B cell (primary cell): ENCODE measurements at regions not wholly inside any gene's neighbourhood (a gene's known extent, or its start where the extent isn't known, plus 50 kb on each side); places are given as distances from the start of the nearest gene placed in this dataset.

Experiments used
- ATAC-seq: fragments of 200-7000 bp; cut with Tn5 transposase; one replicate; pipeline ENCODE4 v1.10.0; 2021; ENCODE audit warnings: low read depth, mild to moderate bottlenecking, moderate number of reproducible peaks, moderate library complexity
- CTCF ChIA-PET: fragments of 350-600 bp; sonication (Branson Sonifier 250); formaldehyde crosslinking; loops from one replicate; lab custom pipeline; 2021; ENCODE audit warnings: antibody characterized with exemption, inconsistent platforms; lab: Charles Lee
- POLR2A ChIA-PET: fragments of 350-600 bp; sonication (Branson Sonifier 250); formaldehyde crosslinking; loops from one replicate; lab custom pipeline; 2021; ENCODE audit warnings: antibody characterized with exemption; lab: Charles Lee
- DNase-seq: peaks from one replicate; pipeline ENCODE4 v3.0.0; 2013
- H2AFZ ChIP-seq: 2 replicates; pipeline ENCODE4 v1.6.1; 2012; ENCODE audit warnings: mild to moderate bottlenecking, low read depth, low read length; ENCODE audit not compliant: insufficient read depth, poor library complexity, severe bottlenecking
- H3K27ac ChIP-seq, 2 donors: 1 replicate in 1 of 2; 2 replicates in 1 of 2; pipeline ENCODE4 v1.5.1; 2012 to 2013; ENCODE audit warnings: low read length in 2 of 2, mild to moderate bottlenecking in 2 of 2, moderate library complexity in 1 of 2
- H3K27me3 ChIP-seq, 4 experiments: fragments of 200-600 bp in 1 of 4; sonication (generic) in 1 of 4; replicated peaks in 1 of 4; 1 replicate in 2 of 4; 2 replicates in 2 of 4; pipeline versions ENCODE4 v1.6.1 to v1.7.0; 2013 to 2016; ENCODE audit warnings: low read length in 3 of 4, mild to moderate bottlenecking in 2 of 4, mixed read lengths in 1 of 4, moderate library complexity in 1 of 4; ENCODE audit not compliant: insufficient read depth in 4 of 4, control insufficient read depth in 3 of 4; ENCODE audit errors: control extremely low read depth in 1 of 4
- H3K36me3 ChIP-seq, 2 experiments: replicated peaks in 1 of 2; 1 replicate in 1 of 2; 2 replicates in 1 of 2; pipeline versions ENCODE4 v1.6.1 to v1.7.1; 2013; ENCODE audit warnings: low read length in 1 of 2; ENCODE audit not compliant: insufficient read depth in 2 of 2, control insufficient read depth in 1 of 2; ENCODE audit errors: control extremely low read depth in 1 of 2, extremely low read depth in 1 of 2
- H3K4me1 ChIP-seq, 2 donors: fragments of 200-600 bp in 1 of 2; sonication (generic) in 1 of 2; 1 replicate in 1 of 2; 2 replicates in 1 of 2; pipeline versions ENCODE4 v1.5.1 to v1.6.1; 2013 to 2017; ENCODE audit warnings: low read length in 2 of 2; ENCODE audit not compliant: control insufficient read depth in 2 of 2, insufficient read depth in 2 of 2
- H3K4me2 ChIP-seq: replicated peaks from 2 replicates; pipeline ENCODE3; 2012; ENCODE audit warnings: mild to moderate bottlenecking, low read depth, low read length; ENCODE audit not compliant: poor library complexity, severe bottlenecking
- H3K4me3 ChIP-seq, 5 experiments: fragments of 200-600 bp in 1 of 5; sonication (generic) in 1 of 5; 1 replicate in 3 of 5; 2 replicates in 2 of 5; pipeline versions ENCODE4 v1.5.1 to v1.7.0; 2011 to 2016; ENCODE audit warnings: low read length in 4 of 5, mild to moderate bottlenecking in 4 of 5, low read depth in 2 of 5, control low read depth in 1 of 5, moderate library complexity in 1 of 5; ENCODE audit not compliant: insufficient read depth in 1 of 5; ENCODE audit errors: control extremely low read depth in 1 of 5, extremely low read depth in 1 of 5
- H3K79me2 ChIP-seq: fragments of 200-600 bp; sonication (generic); one replicate; pipeline ENCODE4 v1.6.0; 2016; ENCODE audit warnings: low read length; ENCODE audit not compliant: control insufficient read depth, insufficient read depth
- H3K9ac ChIP-seq: fragments of 200-600 bp; sonication (generic); 2 replicates; pipeline ENCODE4 v1.6.1; 2017; ENCODE audit warnings: mild to moderate bottlenecking, low read length, moderate library complexity
- H3K9me3 ChIP-seq, 3 donors: one replicate each; pipeline versions ENCODE4 v1.6.1 to v1.7.1; 2013; ENCODE audit warnings: low read length in 2 of 3; ENCODE audit not compliant: control insufficient read depth in 2 of 3, insufficient read depth in 1 of 3; ENCODE audit errors: control extremely low read depth in 1 of 3
- H4K20me1 ChIP-seq: 2 replicates; pipeline ENCODE4 v1.6.0; 2012; ENCODE audit warnings: mild to moderate bottlenecking, low read length; ENCODE audit not compliant: insufficient read depth, control insufficient read depth, poor library complexity, severe bottlenecking
- H3K27ac Mint-ChIP-seq: one replicate; pipeline ENCODE4 v1.8.0; 2021; ENCODE audit warnings: mixed read lengths
- H3K27me3 Mint-ChIP-seq: one replicate; pipeline ENCODE4 v1.8.0; 2021; ENCODE audit warnings: mixed read lengths
- H3K4me1 Mint-ChIP-seq: one replicate; pipeline ENCODE4 v1.8.0; 2021; ENCODE audit warnings: mixed read lengths
- H3K4me3 Mint-ChIP-seq: one replicate; pipeline ENCODE4 v1.8.0; 2021; ENCODE audit warnings: mixed read lengths
- H3K9me3 Mint-ChIP-seq: one replicate; pipeline ENCODE4 v1.8.0; 2022; ENCODE audit warnings: mixed read lengths; ENCODE audit not compliant: insufficient read depth
- CTCF ChIP-seq: fragments of 200-600 bp; IDR thresholded peaks from one replicate; pipeline ENCODE4 v1.8.0; 2022; ENCODE audit warnings: antibody characterized with exemption, mild to moderate bottlenecking
- EZH2 ChIP-seq: IDR thresholded peaks from 2 replicates; pipeline ENCODE4 v1.6.1; 2012; ENCODE audit warnings: borderline replicate concordance, low read depth, mild to moderate bottlenecking, moderate library complexity, low read length; ENCODE audit not compliant: insufficient read depth, poor library complexity, severe bottlenecking
- WGBS: methylation state at CpG from one replicate; pipeline ENCODE4 v1.1.5; 2013; ENCODE audit warnings: missing lambda C conversion rate; ENCODE audit not compliant: insufficient coverage; 5-methylcytosine and 5-hydroxymethylcytosine counted together
- intact Hi-C: fragments of 100-400 bp; cut with micrococcal nuclease; formaldehyde crosslinking; loops from one replicate; pipeline ENCODE4 v1.10.0; 2022

DNA sequence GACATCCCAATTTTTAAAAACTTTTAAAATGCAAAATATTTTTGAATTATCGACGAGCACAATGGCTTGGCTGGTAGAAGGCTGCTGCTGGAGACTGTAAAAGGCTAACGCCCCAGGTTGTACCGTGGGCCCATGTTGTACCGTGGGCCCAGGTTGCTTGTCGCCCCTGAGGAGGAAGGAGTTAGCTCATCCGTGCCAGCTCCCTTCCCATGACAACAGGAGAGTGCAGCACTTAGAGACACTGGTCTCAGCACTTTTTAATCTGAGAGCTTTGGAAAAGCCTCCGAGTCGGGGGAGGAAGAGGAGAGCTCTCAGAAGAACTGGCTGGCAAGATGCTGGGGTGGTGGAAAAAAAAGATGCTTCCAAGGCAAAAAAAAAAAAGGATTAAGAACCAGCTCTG, 50.3 kb upstream of the CACNA1A start:
- ChIA-PET POLR2A (interaction anchor here (0.5 kb wide), 1 partner anchor 9 kb away, joined by 3 read pairs; no protein-coding TSS in a partner anchor), CTCF (no interaction called here)
- Histone ChIP-seq H3K9ac (no peak overlapping the region), H2AFZ (no peak overlapping the region), H3K4me1 (no peaks in the 10 kb centered on the region), H3K36me3 (no peaks in the 10 kb centered on the region), H3K27me3 (peaks cover 0 to 10% (median 6%) of the 10 kb centered on the region in 4 experiments), H3K4me3 (no peak overlapping the region), H4K20me1 (no peaks in the 10 kb centered on the region), H3K79me2 (no peaks in the 10 kb centered on the region), H3K9me3 (peaks cover 0 to 2% (median 0%) of the 10 kb centered on the region in 3 donors), H3K4me2 (no peak overlapping the region), H3K27ac (no peak overlapping the region)
- no peak for ATAC-seq
- peaks cover 49% of the 10 kb centered on the region for H3K27me3 Mint-ChIP-seq
- H3K4me3 Mint-ChIP-seq = no peak overlapping the region
- WGBS = 82% methylated on average over 7 of the region's 9 CpGs
- TF ChIP-seq EZH2 = no peak
- no peak for TF ChIP-seq CTCF
- no peaks in the 10 kb centered on the region for H3K4me1 Mint-ChIP-seq
- intact Hi-C loops = no loop called here
- DNase-seq = no peak
- no peak overlapping the region for H3K27ac Mint-ChIP-seq
- peaks cover 6% of the 10 kb centered on the region for H3K9me3 Mint-ChIP-seq
